ENCODE measurements at regions not wholly inside any gene's neighbourhood (a gene's known extent, or its start where the extent isn't known, plus 50 kb on each side); places are given as distances from the start of the nearest gene placed in this dataset.
"Not testable (repeated sequence)": the region's sequence is repeated elsewhere in the genome, so short reads cannot be mapped to it uniquely, and the experiment has no call there.

- DNase-seq = no peak
Observed at GRCh38 chr13:111064661-111065060, 50.4 kb upstream of the ARHGEF7 start.

- DNase-seq = no peak
Observed at GRCh38 chr13:111062966-111063365, 52.1 kb upstream of the ARHGEF7 start.

GRCh38 chr13:111062305-111062704 lies 52.8 kb upstream of the ARHGEF7 start:
- no peak for DNase-seq

- no peak for DNase-seq
Observed at GRCh38 chr13:111061358-111062045, 53.6 kb upstream of the ARHGEF7 start.

- DNase-seq = no peak
Observed at GRCh38 chr13:111060237-111060919, 54.7 kb upstream of the ARHGEF7 start.

- DNase-seq = no peak
Observed at GRCh38 chr13:111058796-111059506, 56.2 kb upstream of the ARHGEF7 start.

- DNase-seq = not testable (repeated sequence)
Observed at GRCh38 chr13:111058339-111058738, 56.8 kb upstream of the ARHGEF7 start.

GRCh38 chr13:111051726-111052232 lies 63.3 kb upstream of the ARHGEF7 start:
- peak; percentile 17 for DNase-seq

GRCh38 chr13:111051041-111051725 lies 63.9 kb upstream of the ARHGEF7 start:
- DNase-seq = no peak

- no peak for DNase-seq
Observed at GRCh38 chr13:111050539-111050879, 64.6 kb upstream of the ARHGEF7 start.

- no peak for DNase-seq
Observed at GRCh38 chr13:111049791-111050538, 65.1 kb upstream of the ARHGEF7 start.

GRCh38 chr13:111048387-111048786 lies 66.7 kb upstream of the ARHGEF7 start:
- DNase-seq = no peak

GRCh38 chr13:111047326-111047725 lies 67.8 kb upstream of the ARHGEF7 start:
- no peak for DNase-seq

GRCh38 chr13:111046590-111047141 lies 68.4 kb upstream of the ARHGEF7 start:
- DNase-seq = no peak

- DNase-seq = no peak
Observed at GRCh38 chr13:111045170-111045569, 69.9 kb upstream of the ARHGEF7 start.

- DNase-seq = no peak
Observed at GRCh38 chr13:111044087-111044830, 70.9 kb upstream of the ARHGEF7 start.

GRCh38 chr13:111043575-111043982 lies 71.5 kb upstream of the ARHGEF7 start:
- DNase-seq = no peak

- DNase-seq = no peak
Observed at GRCh38 chr13:111042661-111043226, 72.4 kb upstream of the ARHGEF7 start.

- DNase-seq = no peak
Observed at GRCh38 chr13:111040830-111041229, 74.3 kb upstream of the ARHGEF7 start.

GRCh38 chr13:111039735-111040134 lies 75.4 kb upstream of the ARHGEF7 start:
- DNase-seq = no peak

GRCh38 chr13:111038887-111039286 lies 76.2 kb upstream of the ARHGEF7 start:
- no peak for DNase-seq

Measured in NCI-H2171 (cell line).